ENCODE measurements at regions not wholly inside any gene's neighbourhood (a gene's known extent, or its start where the extent isn't known, plus 50 kb on each side); places are given as distances from the start of the nearest gene placed in this dataset.
A peak's percentile ranks its signal among the peaks of the same experiment; 100 is the strongest.

DNA sequence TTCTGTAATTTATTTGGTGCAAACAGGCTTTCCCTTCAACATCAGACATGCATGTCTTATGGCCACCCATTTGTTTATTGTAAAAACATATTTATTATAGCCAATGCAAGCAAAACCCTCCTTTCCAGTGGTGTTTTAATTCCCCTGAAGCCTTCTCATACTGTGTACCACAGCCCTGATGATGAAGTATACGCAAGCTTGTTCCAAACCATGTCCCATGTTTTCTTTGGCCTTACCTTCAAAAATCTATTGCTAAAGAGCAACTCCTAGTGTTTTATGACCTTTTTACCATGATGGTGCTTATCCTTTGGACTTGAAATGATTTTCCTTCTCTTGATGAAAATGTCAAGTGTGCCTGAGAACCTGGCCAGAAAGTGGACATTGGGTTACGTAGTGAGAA is 85.9 kb upstream of the CCDC91 start:
- Histone ChIP-seq H3K4me3 (ENCODE audit: low read depth, low read length) (no peak overlapping the region), H3K27ac (ENCODE audit: low read depth, low read length) (no peak overlapping the region), H3K9me3 (ENCODE audit: control insufficient read depth, insufficient read depth, low read length) (no peaks in the 10 kb centered on the region), H3K36me3 (ENCODE audit: control insufficient read depth, insufficient read depth, low read length) (no peaks in the 10 kb centered on the region), H3K4me1 (ENCODE audit: control insufficient read depth, insufficient read depth, low read length) (no peaks in the 10 kb centered on the region), H3K27me3 (ENCODE audit: control insufficient read depth, insufficient read depth, low read length) (no peaks in the 10 kb centered on the region)
- 100% methylated on average over 1 of the region's 2 CpGs for WGBS (ENCODE audit: insufficient coverage)
- DNase-seq (ENCODE audit: low read depth in 4 of 6, low spot score in 6 of 6): peak in 1 of 6 donors; percentile 53

DNA sequence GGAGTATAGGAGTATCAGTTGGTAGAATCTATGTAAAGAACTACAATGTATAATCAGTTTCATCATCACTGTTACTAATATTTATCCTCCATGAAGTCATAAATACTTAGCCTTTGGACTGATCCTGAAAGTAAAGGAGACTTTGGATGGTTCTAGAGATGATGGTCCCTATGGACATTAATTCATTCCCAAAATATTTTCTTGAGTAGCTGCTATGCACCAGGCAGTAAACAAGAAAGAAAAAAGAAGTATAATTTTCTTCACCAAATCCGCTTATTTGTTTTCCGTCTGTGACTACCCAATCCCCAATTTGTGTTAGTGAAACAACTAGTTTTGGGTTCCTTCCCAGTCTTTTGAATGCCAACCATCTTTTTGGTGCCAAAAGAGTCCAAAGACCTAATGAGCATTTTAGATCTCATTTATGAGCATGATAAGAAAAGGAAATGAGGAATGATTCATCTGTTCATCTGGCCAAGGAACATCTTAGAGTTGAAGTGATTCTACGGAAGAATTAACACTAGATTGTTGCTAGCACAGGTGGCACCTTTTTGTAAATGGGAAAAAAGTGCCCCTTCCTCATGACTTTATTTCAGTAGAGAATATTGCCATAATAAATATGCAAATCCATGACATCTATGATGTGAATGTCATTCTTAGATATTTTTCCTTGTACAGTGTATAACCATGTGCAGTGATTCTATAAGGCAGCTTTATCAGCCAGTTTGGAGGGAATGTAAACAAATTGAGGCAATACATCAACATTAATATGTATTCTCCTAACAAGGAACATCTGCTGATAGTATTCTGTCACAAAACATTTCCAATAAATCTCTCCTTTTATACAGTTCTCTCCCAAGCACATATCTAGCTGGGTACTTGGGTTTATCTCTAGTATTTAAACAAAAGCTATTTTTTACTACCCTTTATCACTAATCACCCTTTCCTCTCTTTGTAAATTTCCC is 85.1 kb upstream of the CCDC91 start:
- WGBS (ENCODE audit: insufficient coverage): no CpG with 5 or more reads among the region's 3 CpGs
- Histone ChIP-seq H3K27me3 (ENCODE audit: control insufficient read depth, insufficient read depth, low read length) (no peaks in the 10 kb centered on the region), H3K4me3 (ENCODE audit: low read depth, low read length) (no peak overlapping the region), H3K36me3 (ENCODE audit: control insufficient read depth, insufficient read depth, low read length) (no peaks in the 10 kb centered on the region), H3K4me1 (ENCODE audit: control insufficient read depth, insufficient read depth, low read length) (no peaks in the 10 kb centered on the region), H3K9me3 (ENCODE audit: control insufficient read depth, insufficient read depth, low read length) (no peaks in the 10 kb centered on the region), H3K27ac (ENCODE audit: low read depth, low read length) (no peak overlapping the region)
- DNase-seq (ENCODE audit: low read depth in 4 of 6, low spot score in 6 of 6): peak in 2 of 6 donors; percentile 11 to 92

- no peaks in the 10 kb centered on the region for H3K36me3 ChIP-seq (ENCODE audit: control insufficient read depth, insufficient read depth, low read length)
- H3K27ac ChIP-seq (ENCODE audit: low read depth, low read length): no peak overlapping the region
- no peak for DNase-seq (ENCODE audit: low read depth in 4 of 6, low spot score in 6 of 6)
- no peaks in the 10 kb centered on the region for H3K9me3 ChIP-seq (ENCODE audit: control insufficient read depth, insufficient read depth, low read length)
- no CpG with 5 or more reads among the region's 2 CpGs for WGBS (ENCODE audit: insufficient coverage)
- H3K4me3 ChIP-seq (ENCODE audit: low read depth, low read length): no peak overlapping the region
- no peaks in the 10 kb centered on the region for H3K27me3 ChIP-seq (ENCODE audit: control insufficient read depth, insufficient read depth, low read length)
- no peaks in the 10 kb centered on the region for H3K4me1 ChIP-seq (ENCODE audit: control insufficient read depth, insufficient read depth, low read length)
Measured at GRCh38 chr12:28107679-28108078, 82.6 kb upstream of the CCDC91 start.

DNA sequence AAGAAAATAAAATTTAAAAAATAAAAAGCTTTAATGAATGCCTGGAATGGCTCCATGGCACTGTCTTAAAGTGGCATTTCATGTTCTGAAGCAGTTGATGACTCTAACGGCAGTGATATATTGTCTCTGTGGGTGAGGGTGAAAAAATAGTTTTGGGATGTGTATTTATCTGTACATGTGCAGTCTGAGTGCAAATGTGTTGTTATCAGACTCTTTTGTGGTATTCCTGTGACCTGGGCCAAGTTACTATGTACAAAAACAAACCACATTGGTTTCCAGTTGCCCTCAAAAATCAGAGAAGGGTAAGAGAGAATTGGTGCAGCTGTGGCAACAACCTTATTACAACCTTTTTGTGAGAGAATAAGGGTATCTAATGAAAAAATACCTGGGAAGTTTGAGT is 81.7 kb upstream of the CCDC91 start:
- H3K4me1 ChIP-seq (ENCODE audit: control insufficient read depth, insufficient read depth, low read length): no peaks in the 10 kb centered on the region
- no peak overlapping the region for H3K27ac ChIP-seq (ENCODE audit: low read depth, low read length)
- no peaks in the 10 kb centered on the region for H3K36me3 ChIP-seq (ENCODE audit: control insufficient read depth, insufficient read depth, low read length)
- no peaks in the 10 kb centered on the region for H3K27me3 ChIP-seq (ENCODE audit: control insufficient read depth, insufficient read depth, low read length)
- WGBS (ENCODE audit: insufficient coverage): 69% methylated on average over 1 of the region's 1 CpG
- no peaks in the 10 kb centered on the region for H3K9me3 ChIP-seq (ENCODE audit: control insufficient read depth, insufficient read depth, low read length)
- DNase-seq (ENCODE audit: low read depth in 4 of 6, low spot score in 6 of 6): no peak
- H3K4me3 ChIP-seq (ENCODE audit: low read depth, low read length): no peak overlapping the region

GRCh38 chr12:28110329-28110728 is 79.9 kb upstream of the CCDC91 start:
- Histone ChIP-seq H3K27ac (ENCODE audit: low read depth, low read length) (no peak overlapping the region), H3K4me3 (ENCODE audit: low read depth, low read length) (no peak overlapping the region), H3K36me3 (ENCODE audit: control insufficient read depth, insufficient read depth, low read length) (no peaks in the 10 kb centered on the region), H3K9me3 (ENCODE audit: control insufficient read depth, insufficient read depth, low read length) (no peaks in the 10 kb centered on the region), H3K27me3 (ENCODE audit: control insufficient read depth, insufficient read depth, low read length) (no peaks in the 10 kb centered on the region), H3K4me1 (ENCODE audit: control insufficient read depth, insufficient read depth, low read length) (no peaks in the 10 kb centered on the region)
- WGBS (ENCODE audit: insufficient coverage): no CpG with 5 or more reads among the region's 3 CpGs
- no peak for DNase-seq (ENCODE audit: low read depth in 4 of 6, low spot score in 6 of 6)

DNA sequence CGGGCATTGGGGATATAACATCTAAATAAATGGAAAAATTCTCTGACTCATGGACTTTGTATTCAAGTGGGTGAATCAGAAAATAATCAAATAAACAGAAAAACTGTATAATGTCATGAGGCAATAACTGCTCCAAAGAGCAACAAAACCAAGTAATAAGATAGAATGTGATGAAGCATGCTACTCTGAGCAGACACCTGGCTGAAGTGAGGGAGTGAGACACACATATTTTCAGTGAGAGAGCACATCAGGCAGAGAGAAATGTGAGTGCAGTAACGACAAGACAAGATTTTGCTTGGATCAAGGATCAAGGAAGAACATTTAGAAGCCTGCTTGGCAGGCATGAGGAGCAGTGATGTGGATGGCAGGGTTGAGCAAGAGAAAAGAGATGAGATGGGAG is 75.8 kb upstream of the CCDC91 start:
- Histone ChIP-seq H3K9me3 (ENCODE audit: control insufficient read depth, insufficient read depth, low read length) (no peaks in the 10 kb centered on the region), H3K4me1 (ENCODE audit: control insufficient read depth, insufficient read depth, low read length) (no peaks in the 10 kb centered on the region)
- WGBS (ENCODE audit: insufficient coverage): 50% methylated on average over 1 of the region's 2 CpGs

DNA sequence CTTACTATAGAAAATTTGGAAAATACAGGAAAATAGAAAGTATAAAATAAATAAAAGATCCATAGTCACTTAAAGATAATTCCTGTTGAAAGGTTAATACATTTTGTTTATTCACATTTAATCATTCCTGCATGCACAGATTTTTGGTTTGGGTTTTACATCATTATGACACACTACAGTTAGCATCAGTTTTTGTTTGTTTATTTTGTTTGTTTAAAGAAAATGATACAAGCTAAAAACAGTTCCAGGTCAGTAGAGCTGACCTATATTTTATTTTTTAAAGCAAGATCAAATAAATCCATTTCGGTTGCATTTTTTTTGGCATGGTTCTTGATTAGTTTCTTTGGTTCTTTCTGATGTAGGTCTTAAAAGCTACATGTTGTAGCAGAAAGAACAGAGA is 68.8 kb upstream of the CCDC91 start:
- no peak for DNase-seq (ENCODE audit: low read depth in 4 of 6, low spot score in 6 of 6)
- Histone ChIP-seq H3K4me3 (ENCODE audit: low read depth, low read length) (no peak overlapping the region), H3K27ac (ENCODE audit: low read depth, low read length) (no peak overlapping the region), H3K36me3 (ENCODE audit: control insufficient read depth, insufficient read depth, low read length) (no peaks in the 10 kb centered on the region), H3K9me3 (ENCODE audit: control insufficient read depth, insufficient read depth, low read length) (no peaks in the 10 kb centered on the region), H3K27me3 (ENCODE audit: control insufficient read depth, insufficient read depth, low read length) (no peaks in the 10 kb centered on the region), H3K4me1 (ENCODE audit: control insufficient read depth, insufficient read depth, low read length) (no peaks in the 10 kb centered on the region)
- no CpG with 5 or more reads among the region's 1 CpG for WGBS (ENCODE audit: insufficient coverage)

More for the DNA sequence above, 75.8 kb upstream of the CCDC91 start:
- Histone ChIP-seq H3K27ac (ENCODE audit: low read depth, low read length) (no peak overlapping the region), H3K36me3 (ENCODE audit: control insufficient read depth, insufficient read depth, low read length) (no peaks in the 10 kb centered on the region), H3K4me3 (ENCODE audit: low read depth, low read length) (no peak overlapping the region), H3K27me3 (ENCODE audit: control insufficient read depth, insufficient read depth, low read length) (no peaks in the 10 kb centered on the region)
- DNase-seq (ENCODE audit: low read depth in 4 of 6, low spot score in 6 of 6): no peak

- 96% methylated on average over 2 of the region's 4 CpGs for WGBS (ENCODE audit: insufficient coverage)
- Histone ChIP-seq H3K27me3 (ENCODE audit: control insufficient read depth, insufficient read depth, low read length) (no peaks in the 10 kb centered on the region), H3K9me3 (ENCODE audit: control insufficient read depth, insufficient read depth, low read length) (no peaks in the 10 kb centered on the region), H3K27ac (ENCODE audit: low read depth, low read length) (no peak overlapping the region), H3K36me3 (ENCODE audit: control insufficient read depth, insufficient read depth, low read length) (no peaks in the 10 kb centered on the region), H3K4me1 (ENCODE audit: control insufficient read depth, insufficient read depth, low read length) (no peaks in the 10 kb centered on the region), H3K4me3 (ENCODE audit: low read depth, low read length) (no peak overlapping the region)
- DNase-seq (ENCODE audit: low read depth in 4 of 6, low spot score in 6 of 6): no peak
Measured at GRCh38 chr12:28121899-28122655, 68.2 kb upstream of the CCDC91 start.

DNA sequence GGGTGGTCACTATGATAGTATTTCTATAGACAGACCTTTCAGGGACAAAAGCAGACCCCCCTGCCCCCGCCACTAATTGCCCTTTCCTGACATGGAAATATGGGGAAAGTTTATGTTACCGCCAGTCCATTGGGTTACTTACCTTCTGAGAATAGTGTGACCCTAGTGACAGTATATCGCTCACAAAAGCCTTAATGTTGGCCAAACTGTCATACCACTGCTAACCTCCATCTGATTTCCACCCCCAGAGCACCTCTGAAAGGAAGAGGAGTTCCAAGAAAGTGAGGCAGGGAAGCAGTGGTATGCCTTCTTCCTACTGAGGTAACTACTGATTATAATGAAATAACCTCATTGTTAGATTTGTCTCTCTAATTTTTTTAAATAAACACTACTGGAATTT is 67.5 kb upstream of the CCDC91 start:
- Histone ChIP-seq H3K4me1 (ENCODE audit: control insufficient read depth, insufficient read depth, low read length) (no peaks in the 10 kb centered on the region), H3K9me3 (ENCODE audit: control insufficient read depth, insufficient read depth, low read length) (no peaks in the 10 kb centered on the region), H3K27me3 (ENCODE audit: control insufficient read depth, insufficient read depth, low read length) (no peaks in the 10 kb centered on the region), H3K27ac (ENCODE audit: low read depth, low read length) (no peak overlapping the region), H3K36me3 (ENCODE audit: control insufficient read depth, insufficient read depth, low read length) (no peaks in the 10 kb centered on the region), H3K4me3 (ENCODE audit: low read depth, low read length) (no peak overlapping the region)
- no peak for DNase-seq (ENCODE audit: low read depth in 4 of 6, low spot score in 6 of 6)
- no CpG with 5 or more reads among the region's 3 CpGs for WGBS (ENCODE audit: insufficient coverage)
